Lung microvascular endothelial cell (primary cell): ENCODE measurements at regions not wholly inside any gene's neighbourhood (a gene's known extent, or its start where the extent isn't known, plus 50 kb on each side); places are given as distances from the start of the nearest gene placed in this dataset.

Source experiments
- DNase-seq, 2 donors: peaks; one replicate each; pipeline versions ENCODE4 v3.0.0 to v3.0.0-alpha.2; 2010; ENCODE audit warnings: low read depth in 2 of 2

GRCh38 chr1:39085174-39085573 is 59.0 kb downstream of the NDUFS5 start:
- no peak for DNase-seq

- DNase-seq = no peak
Measured at GRCh38 chr1:39086386-39086785, 60.2 kb downstream of the NDUFS5 start.

- DNase-seq = peak in 1 of 2 donors; percentile 62
Measured at GRCh38 chr1:39086865-39087409, 60.8 kb downstream of the NDUFS5 start.

GRCh38 chr1:39087435-39087834 is 61.3 kb downstream of the NDUFS5 start:
- no peak for DNase-seq

GRCh38 chr1:39088658-39089057 is 62.5 kb downstream of the NDUFS5 start:
- no peak for DNase-seq

- DNase-seq = no peak
Measured at GRCh38 chr1:39089931-39090521, 63.9 kb downstream of the NDUFS5 start.

- no peak for DNase-seq
Measured at GRCh38 chr1:39090757-39091380, 64.7 kb downstream of the NDUFS5 start.

GRCh38 chr1:39091845-39092645 is 65.9 kb downstream of the NDUFS5 start:
- DNase-seq = peak; percentile 86 to 90

- no peak for DNase-seq
Measured at GRCh38 chr1:39094685-39095084, 68.5 kb downstream of the NDUFS5 start.

GRCh38 chr1:39098546-39099250 is 72.5 kb downstream of the NDUFS5 start:
- DNase-seq = peak; percentile 68 to 77

- DNase-seq = peak; percentile 73 to 78
Measured at GRCh38 chr1:39102537-39103327, 76.6 kb downstream of the NDUFS5 start.

GRCh38 chr1:39103328-39104157 is 77.4 kb downstream of the NDUFS5 start:
- peak; percentile 40 to 78 for DNase-seq

- peak in 1 of 2 donors; percentile 58 for DNase-seq
Measured at GRCh38 chr1:39104158-39105060, 78.3 kb downstream of the NDUFS5 start.

GRCh38 chr1:39105061-39105840 is 79.1 kb downstream of the NDUFS5 start:
- DNase-seq = peak; percentile 69 to 81

- DNase-seq = peak; percentile 50 to 85
Measured at GRCh38 chr1:39105841-39106765, 80.0 kb downstream of the NDUFS5 start.

- peak in 1 of 2 donors; percentile 18 for DNase-seq
Measured at GRCh38 chr1:39106801-39107327, 80.7 kb downstream of the NDUFS5 start.
